Hematopoietic multipotent progenitor cell treated with erythropoietin and hydrocortisone succinate and interleukin-3 and kit ligand, for 6 days (in vitro differentiated cells): ENCODE measurements at regions not wholly inside any gene's neighbourhood (a gene's known extent, or its start where the extent isn't known, plus 50 kb on each side); places are given as distances from the start of the nearest gene placed in this dataset.

Source experiments
- DNase-seq: peaks from one replicate; pipeline ENCODE4 v3.0.0-alpha.2; 2015

- no peak for DNase-seq
These were observed 228.7 kb downstream of the REEP3 start for GRCh38 chr10:63749915-63750314.

- no peak for DNase-seq
These were observed 230.6 kb downstream of the REEP3 start for GRCh38 chr10:63751836-63752235.

GRCh38 chr10:63752318-63752717 lies 231.1 kb downstream of the REEP3 start:
- DNase-seq, result no peak

- no peak for DNase-seq
These were observed 232.6 kb downstream of the REEP3 start for GRCh38 chr10:63753808-63754207.

- DNase-seq, result no peak
These were observed 234.2 kb downstream of the REEP3 start for GRCh38 chr10:63755441-63755840.

GRCh38 chr10:63757067-63757466 lies 235.9 kb downstream of the REEP3 start:
- DNase-seq, result no peak

- no peak for DNase-seq
These were observed 236.9 kb downstream of the REEP3 start for GRCh38 chr10:63758080-63758479.

GRCh38 chr10:63759335-63759734 lies 238.1 kb downstream of the REEP3 start:
- DNase-seq, result no peak

- no peak for DNase-seq
These were observed 239.0 kb downstream of the REEP3 start for GRCh38 chr10:63760034-63760707.

GRCh38 chr10:63760708-63761047 lies 239.5 kb downstream of the REEP3 start:
- DNase-seq, result no peak

- DNase-seq, result no peak
These were observed 240.0 kb downstream of the REEP3 start for GRCh38 chr10:63761243-63761642.

GRCh38 chr10:63763744-63764143 lies 242.5 kb downstream of the REEP3 start:
- no peak for DNase-seq

GRCh38 chr10:63765126-63765525 lies 243.9 kb downstream of the REEP3 start:
- DNase-seq, result no peak

- DNase-seq, result no peak
These were observed 245.5 kb downstream of the REEP3 start for GRCh38 chr10:63766745-63767137.

GRCh38 chr10:63767138-63767801 lies 246.1 kb downstream of the REEP3 start:
- DNase-seq, result no peak

- DNase-seq, result no peak
These were observed 248.2 kb downstream of the REEP3 start for GRCh38 chr10:63769367-63769766.

GRCh38 chr10:63770523-63770922 lies 249.3 kb downstream of the REEP3 start:
- DNase-seq, result no peak

- DNase-seq, result no peak
These were observed 251.3 kb downstream of the REEP3 start for GRCh38 chr10:63772491-63772890.

GRCh38 chr10:63773106-63773505 lies 251.9 kb downstream of the REEP3 start:
- no peak for DNase-seq

GRCh38 chr10:63773962-63774361 lies 252.8 kb downstream of the REEP3 start:
- DNase-seq, result no peak

GRCh38 chr10:63780101-63780500 lies 258.9 kb downstream of the REEP3 start:
- DNase-seq, result no peak

GRCh38 chr10:63781226-63781625 lies 260.0 kb downstream of the REEP3 start:
- DNase-seq, result no peak

GRCh38 chr10:63783882-63784281 lies 262.7 kb downstream of the REEP3 start:
- DNase-seq, result no peak

- no peak for DNase-seq
These were observed 267.1 kb downstream of the REEP3 start for GRCh38 chr10:63788152-63788821.
